ENCODE measurements at regions not wholly inside any gene's neighbourhood (a gene's known extent, or its start where the extent isn't known, plus 50 kb on each side); places are given as distances from the start of the nearest gene placed in this dataset.

- DNase-seq, result no peak
- Histone ChIP-seq H3K4me1 (ENCODE audit: control insufficient read depth, insufficient read depth, low read length) (no peaks in the 10 kb centered on the region), H3K27ac (ENCODE audit: low read length) (no peak overlapping the region), H3K36me3 (ENCODE audit: control insufficient read depth, insufficient read depth, low read length) (no peaks in the 10 kb centered on the region), H3K4me3 (ENCODE audit: low read length) (no peak overlapping the region), H3K27me3 (ENCODE audit: control insufficient read depth, insufficient read depth, low read length) (peaks cover 3% of the 10 kb centered on the region), H3K9me3 (replicated peaks; ENCODE audit: control insufficient read depth, low read depth, low read length) (peaks cover 9% of the 10 kb centered on the region)
- 71% methylated on average over 7 of the region's 7 CpGs for WGBS (ENCODE audit: insufficient coverage)
Observed at GRCh38 chr3:13708301-13708700, 159.4 kb downstream of the FBLN2 start.

GRCh38 chr3:13707456-13707855, 158.5 kb downstream of the FBLN2 start:
- Histone ChIP-seq H3K36me3 (ENCODE audit: control insufficient read depth, insufficient read depth, low read length) (no peaks in the 10 kb centered on the region), H3K27me3 (ENCODE audit: control insufficient read depth, insufficient read depth, low read length) (peaks cover 3% of the 10 kb centered on the region)
- DNase-seq, result no peak

GRCh38 chr3:13706886-13707285, 158.0 kb downstream of the FBLN2 start:
- DNase-seq, result no peak
- no peak overlapping the region for H3K4me3 ChIP-seq (ENCODE audit: low read length)
- H3K27ac ChIP-seq (ENCODE audit: low read length), result no peak overlapping the region
- H3K4me1 ChIP-seq (ENCODE audit: control insufficient read depth, insufficient read depth, low read length), result no peaks in the 10 kb centered on the region
- no peaks in the 10 kb centered on the region for H3K36me3 ChIP-seq (ENCODE audit: control insufficient read depth, insufficient read depth, low read length)
- WGBS (ENCODE audit: insufficient coverage), result 70% methylated on average over 4 of the region's 4 CpGs
- H3K27me3 ChIP-seq (ENCODE audit: control insufficient read depth, insufficient read depth, low read length), result peaks cover 2% of the 10 kb centered on the region
- H3K9me3 ChIP-seq (replicated peaks; ENCODE audit: control insufficient read depth, low read depth, low read length), result peaks cover 5% of the 10 kb centered on the region

More at GRCh38 chr3:13707456-13707855, 158.5 kb downstream of the FBLN2 start:
- H3K27ac ChIP-seq (ENCODE audit: low read length), result no peak overlapping the region
- peaks cover 5% of the 10 kb centered on the region for H3K9me3 ChIP-seq (replicated peaks; ENCODE audit: control insufficient read depth, low read depth, low read length)
- 85% methylated on average over 5 of the region's 5 CpGs for WGBS (ENCODE audit: insufficient coverage)
- no peak overlapping the region for H3K4me3 ChIP-seq (ENCODE audit: low read length)
- no peaks in the 10 kb centered on the region for H3K4me1 ChIP-seq (ENCODE audit: control insufficient read depth, insufficient read depth, low read length)

- Histone ChIP-seq H3K4me1 (ENCODE audit: control insufficient read depth, insufficient read depth, low read length) (no peaks in the 10 kb centered on the region), H3K9me3 (replicated peaks; ENCODE audit: control insufficient read depth, low read depth, low read length) (peaks cover 5% of the 10 kb centered on the region), H3K4me3 (ENCODE audit: low read length) (no peak overlapping the region), H3K27me3 (ENCODE audit: control insufficient read depth, insufficient read depth, low read length) (peaks cover 2% of the 10 kb centered on the region), H3K36me3 (ENCODE audit: control insufficient read depth, insufficient read depth, low read length) (no peaks in the 10 kb centered on the region), H3K27ac (ENCODE audit: low read length) (no peak overlapping the region)
- no peak for DNase-seq
- 65% methylated on average over 2 of the region's 2 CpGs for WGBS (ENCODE audit: insufficient coverage)
Observed at GRCh38 chr3:13706451-13706850, 157.5 kb downstream of the FBLN2 start.

GRCh38 chr3:13705702-13706280, 156.9 kb downstream of the FBLN2 start:
- Histone ChIP-seq H3K9me3 (replicated peaks; ENCODE audit: control insufficient read depth, low read depth, low read length) (peaks cover 5% of the 10 kb centered on the region), H3K4me1 (ENCODE audit: control insufficient read depth, insufficient read depth, low read length) (no peaks in the 10 kb centered on the region), H3K27me3 (ENCODE audit: control insufficient read depth, insufficient read depth, low read length) (peaks cover 2% of the 10 kb centered on the region), H3K36me3 (ENCODE audit: control insufficient read depth, insufficient read depth, low read length) (no peaks in the 10 kb centered on the region), H3K4me3 (ENCODE audit: low read length) (no peak overlapping the region), H3K27ac (ENCODE audit: low read length) (no peak overlapping the region)
- no peak for DNase-seq
- 75% methylated on average over 4 of the region's 4 CpGs for WGBS (ENCODE audit: insufficient coverage)

GRCh38 chr3:13705051-13705450, 156.1 kb downstream of the FBLN2 start:
- H3K4me3 ChIP-seq (ENCODE audit: low read length), result no peak overlapping the region
- H3K27ac ChIP-seq (ENCODE audit: low read length), result no peak overlapping the region
- DNase-seq, result no peak
- 73% methylated on average over 3 of the region's 3 CpGs for WGBS (ENCODE audit: insufficient coverage)
- H3K4me1 ChIP-seq (ENCODE audit: control insufficient read depth, insufficient read depth, low read length), result no peaks in the 10 kb centered on the region
- no peaks in the 10 kb centered on the region for H3K36me3 ChIP-seq (ENCODE audit: control insufficient read depth, insufficient read depth, low read length)
- peaks cover 5% of the 10 kb centered on the region for H3K9me3 ChIP-seq (replicated peaks; ENCODE audit: control insufficient read depth, low read depth, low read length)
- peaks cover 2% of the 10 kb centered on the region for H3K27me3 ChIP-seq (ENCODE audit: control insufficient read depth, insufficient read depth, low read length)

- no peaks in the 10 kb centered on the region for H3K4me1 ChIP-seq (ENCODE audit: control insufficient read depth, insufficient read depth, low read length)
- peaks cover 3% of the 10 kb centered on the region for H3K27me3 ChIP-seq (ENCODE audit: control insufficient read depth, insufficient read depth, low read length)
- no peak overlapping the region for H3K27ac ChIP-seq (ENCODE audit: low read length)
- H3K36me3 ChIP-seq (ENCODE audit: control insufficient read depth, insufficient read depth, low read length), result no peaks in the 10 kb centered on the region
- peaks cover 5% of the 10 kb centered on the region for H3K9me3 ChIP-seq (replicated peaks; ENCODE audit: control insufficient read depth, low read depth, low read length)
- DNase-seq, result no peak
- 89% methylated on average over 6 of the region's 6 CpGs for WGBS (ENCODE audit: insufficient coverage)
- no peak overlapping the region for H3K4me3 ChIP-seq (ENCODE audit: low read length)
Observed at GRCh38 chr3:13704174-13704573, 155.2 kb downstream of the FBLN2 start.

GRCh38 chr3:13703071-13703470, 154.1 kb downstream of the FBLN2 start:
- Histone ChIP-seq H3K4me1 (ENCODE audit: control insufficient read depth, insufficient read depth, low read length) (no peaks in the 10 kb centered on the region), H3K4me3 (ENCODE audit: low read length) (no peak overlapping the region), H3K27me3 (ENCODE audit: control insufficient read depth, insufficient read depth, low read length) (peaks cover 4% of the 10 kb centered on the region), H3K27ac (ENCODE audit: low read length) (no peak overlapping the region), H3K36me3 (ENCODE audit: control insufficient read depth, insufficient read depth, low read length) (no peaks in the 10 kb centered on the region), H3K9me3 (replicated peaks; ENCODE audit: control insufficient read depth, low read depth, low read length) (peaks cover 5% of the 10 kb centered on the region)
- 83% methylated on average over 5 of the region's 5 CpGs for WGBS (ENCODE audit: insufficient coverage)
- no peak for DNase-seq

GRCh38 chr3:13702286-13702685, 153.4 kb downstream of the FBLN2 start:
- peaks cover 5% of the 10 kb centered on the region for H3K9me3 ChIP-seq (replicated peaks; ENCODE audit: control insufficient read depth, low read depth, low read length)
- no peak overlapping the region for H3K27ac ChIP-seq (ENCODE audit: low read length)
- 86% methylated on average over 7 of the region's 7 CpGs for WGBS (ENCODE audit: insufficient coverage)
- H3K4me3 ChIP-seq (ENCODE audit: low read length), result no peak overlapping the region
- no peaks in the 10 kb centered on the region for H3K36me3 ChIP-seq (ENCODE audit: control insufficient read depth, insufficient read depth, low read length)
- H3K4me1 ChIP-seq (ENCODE audit: control insufficient read depth, insufficient read depth, low read length), result no peaks in the 10 kb centered on the region
- peaks cover 6% of the 10 kb centered on the region for H3K27me3 ChIP-seq (ENCODE audit: control insufficient read depth, insufficient read depth, low read length)
- DNase-seq, result no peak

GRCh38 chr3:13700889-13701288, 152.0 kb downstream of the FBLN2 start:
- Histone ChIP-seq H3K27ac (ENCODE audit: low read length) (no peak overlapping the region), H3K4me3 (ENCODE audit: low read length) (no peak overlapping the region), H3K36me3 (ENCODE audit: control insufficient read depth, insufficient read depth, low read length) (no peaks in the 10 kb centered on the region), H3K27me3 (ENCODE audit: control insufficient read depth, insufficient read depth, low read length) (peaks cover 9% of the 10 kb centered on the region), H3K4me1 (ENCODE audit: control insufficient read depth, insufficient read depth, low read length) (no peaks in the 10 kb centered on the region), H3K9me3 (replicated peaks; ENCODE audit: control insufficient read depth, low read depth, low read length) (peaks cover 4% of the 10 kb centered on the region)
- 75% methylated on average over 8 of the region's 8 CpGs for WGBS (ENCODE audit: insufficient coverage)
- no peak for DNase-seq

GRCh38 chr3:13700362-13700761, 151.4 kb downstream of the FBLN2 start:
- no peak overlapping the region for H3K4me3 ChIP-seq (ENCODE audit: low read length)
- DNase-seq, result no peak
- no peaks in the 10 kb centered on the region for H3K36me3 ChIP-seq (ENCODE audit: control insufficient read depth, insufficient read depth, low read length)
- peaks cover 9% of the 10 kb centered on the region for H3K27me3 ChIP-seq (ENCODE audit: control insufficient read depth, insufficient read depth, low read length)
- H3K9me3 ChIP-seq (replicated peaks; ENCODE audit: control insufficient read depth, low read depth, low read length), result no peaks in the 10 kb centered on the region
- WGBS (ENCODE audit: insufficient coverage), result 13% methylated on average over 5 of the region's 7 CpGs
- no peak overlapping the region for H3K27ac ChIP-seq (ENCODE audit: low read length)
- no peaks in the 10 kb centered on the region for H3K4me1 ChIP-seq (ENCODE audit: control insufficient read depth, insufficient read depth, low read length)
